ENCODE measurements at regions not wholly inside any gene's neighbourhood (a gene's known extent, or its start where the extent isn't known, plus 50 kb on each side); places are given as distances from the start of the nearest gene placed in this dataset.

DNA sequence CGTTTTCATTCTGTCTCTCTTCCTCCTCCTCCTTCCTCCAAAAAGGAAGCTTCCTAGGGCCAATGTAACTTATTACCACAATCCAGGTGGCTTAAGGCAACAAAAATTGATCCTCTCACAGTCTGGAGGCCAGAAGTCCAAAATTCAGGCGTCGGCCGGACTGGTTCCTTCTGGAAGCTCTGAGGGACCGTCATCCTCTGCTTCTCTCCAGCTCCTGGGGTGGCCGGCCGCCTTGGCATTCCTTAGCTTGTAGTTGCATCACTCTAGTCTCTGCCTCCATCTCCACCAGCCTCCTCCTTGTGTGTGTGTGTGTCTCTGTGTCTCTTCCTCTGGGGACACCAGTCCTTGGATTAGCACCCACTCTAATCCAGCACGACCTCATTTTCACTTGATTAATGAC, 89.0 kb upstream of the NPTX2 start:
- no peak overlapping the region for H3K56ac ChIP-seq (replicated peaks; ENCODE audit: insufficient read length, low read depth, low read length)
- H4K8ac ChIP-seq (ENCODE audit: extremely low read depth, insufficient read depth, low read length): no peak overlapping the region
- H3K9ac ChIP-seq (replicated peaks in 1 of 4; ENCODE audit: extremely low read depth in 1 of 4, low read depth in 3 of 4, low read length in 3 of 4): no peak overlapping the region
- 92% methylated on average over 7 of the region's 8 CpGs; no CpG with 5 or more reads in 1 of the 2 experiments for WGBS, 2 experiments (ENCODE audit: extremely low coverage in 1 of 2, insufficient coverage in 1 of 2, insufficient read length in 1 of 2, insufficient replicate concordance in 2 of 2, low coverage in 1 of 2, low lambda C conversion rate in 2 of 2, missing lambda C conversion rate in 1 of 2)
- H3K79me1 ChIP-seq (ENCODE audit: low read depth, low read length): no peaks in the 10 kb centered on the region
- CTCF ChIA-PET (ENCODE audit: partially characterized antibody): interaction anchor here (0.8 to 1.2 kb wide), 2 partner anchors 11 to 24 kb away, joined by 3 read pairs; no protein-coding TSS in a partner anchor
- no peak overlapping the region for H3K14ac ChIP-seq (ENCODE audit: insufficient read length)
- H3K4me2 ChIP-seq (ENCODE audit: insufficient read depth in 1 of 2, low read depth in 2 of 2, low read length in 2 of 2): no peak overlapping the region
- H4K20me1 ChIP-seq (replicated peaks in 1 of 2; ENCODE audit: control insufficient read depth in 1 of 2, insufficient read depth in 2 of 2, low read length in 2 of 2): no peaks in the 10 kb centered on the region
- no peak for FAIRE-seq
- DNase-seq (ENCODE audit: low read depth in 1 of 2, low spot score in 2 of 2): no peak
- no peak for TF ChIP-seq CTBP2 (IDR thresholded peaks at IDR 0.05; ENCODE audit: borderline replicate concordance, insufficient read depth, insufficient read length, low read length)
- no peak for TF ChIP-seq CREB1 (IDR thresholded peaks at IDR 0.05)
- TF ChIP-seq ZNF274 (IDR thresholded peaks at IDR 0.05; ENCODE audit: borderline replicate concordance, extremely low read depth, low read length): no peak
- no peak for TF ChIP-seq GTF2F1 (IDR thresholded peaks at IDR 0.05; ENCODE audit: borderline replicate concordance, low read depth, low read length)
- no peak for TF ChIP-seq NRF1 (IDR thresholded peaks at IDR 0.05; ENCODE audit: low read depth, low read length)
- no peak overlapping the region for H4K91ac ChIP-seq (replicated peaks; ENCODE audit: insufficient read length, low read length)
- H2BK120ac ChIP-seq (replicated peaks; ENCODE audit: low read depth, low read length): no peak overlapping the region
- POLR2A ChIA-PET (ENCODE audit: partially characterized antibody): no interaction called here
- peaks cover 0 to 1% (median 0%) of the 10 kb centered on the region in 4 experiments; a peak in 1 of 7 replicates for H3K27me3 ChIP-seq (replicated peaks in 1 of 4; ENCODE audit: control insufficient read depth in 3 of 4, extremely low read depth in 1 of 4, insufficient read depth in 3 of 4, low read length in 3 of 4)
- peaks cover 4 to 11% of the 10 kb centered on the region in 2 experiments for H3K9me3 ChIP-seq (ENCODE audit: insufficient read depth in 2 of 2, low read depth in 1 of 2, low read length in 1 of 2)
- H3K23me2 ChIP-seq (ENCODE audit: low read depth, low read length): no peaks in the 10 kb centered on the region
- no peak overlapping the region for H3K27ac ChIP-seq (ENCODE audit: low read depth, low read length)
- H3K4me1 ChIP-seq (replicated peaks in 1 of 4; ENCODE audit: control insufficient read depth in 3 of 4, insufficient read depth in 4 of 4, low read length in 3 of 4): 0 out of 7 replicates have a peak, but pooled peaks cover 0 to 3% (median 0%) of the 10 kb centered on the region in 4 experiments
- H3K79me2 ChIP-seq (ENCODE audit: control insufficient read depth in 1 of 2, insufficient read depth in 2 of 2, low read length in 2 of 2): no peaks in the 10 kb centered on the region
- H4K5ac ChIP-seq (ENCODE audit: insufficient read length, low read depth, low read length): no peak overlapping the region
- H2AFZ ChIP-seq (ENCODE audit: low read length): no peak overlapping the region
- H3K36me3 ChIP-seq (ENCODE audit: control insufficient read depth in 2 of 4, insufficient read depth in 4 of 4, low read length in 3 of 4): no peaks in the 10 kb centered on the region
- H2BK5ac ChIP-seq (ENCODE audit: low read depth, low read length): no peak overlapping the region
- no peak overlapping the region for H2BK15ac ChIP-seq (ENCODE audit: low read length)
- no peak overlapping the region for H2BK20ac ChIP-seq (ENCODE audit: low read length)
- no peak overlapping the region for H2BK12ac ChIP-seq (ENCODE audit: low read depth, low read length)
- H2AK5ac ChIP-seq (ENCODE audit: low read depth, low read length): no peak overlapping the region
- H3K23ac ChIP-seq (ENCODE audit: insufficient read length): no peak overlapping the region
- H3K18ac ChIP-seq (ENCODE audit: extremely low read depth, low read length): no peak overlapping the region
- no peak overlapping the region for H3K4ac ChIP-seq (replicated peaks; ENCODE audit: insufficient read length, low read depth, low read length)
- no peak overlapping the region for H3K4me3 ChIP-seq (ENCODE audit: extremely low read depth in 1 of 4, insufficient read depth in 2 of 4, low read depth in 3 of 4, low read length in 4 of 4)
